GM21360 (cell line): ENCODE measurements at regions not wholly inside any gene's neighbourhood (a gene's known extent, or its start where the extent isn't known, plus 50 kb on each side); places are given as distances from the start of the nearest gene placed in this dataset.
"Not testable (repeated sequence)": the region's sequence is repeated elsewhere in the genome, so short reads cannot be mapped to it uniquely, and the experiment has no call there.

Experiments
- ATAC-seq: cut with Tn5 transposase; IDR thresholded peaks from one replicate; pipeline ENCODE4 v1.9.1; 2021; ENCODE audit warnings: mild to moderate bottlenecking, moderate library complexity; ENCODE audit not compliant: unreplicated experiment

GRCh38 chr13:73329355-73329754 is 270.6 kb downstream of the KLF5 start:
- no peak for ATAC-seq

DNA sequence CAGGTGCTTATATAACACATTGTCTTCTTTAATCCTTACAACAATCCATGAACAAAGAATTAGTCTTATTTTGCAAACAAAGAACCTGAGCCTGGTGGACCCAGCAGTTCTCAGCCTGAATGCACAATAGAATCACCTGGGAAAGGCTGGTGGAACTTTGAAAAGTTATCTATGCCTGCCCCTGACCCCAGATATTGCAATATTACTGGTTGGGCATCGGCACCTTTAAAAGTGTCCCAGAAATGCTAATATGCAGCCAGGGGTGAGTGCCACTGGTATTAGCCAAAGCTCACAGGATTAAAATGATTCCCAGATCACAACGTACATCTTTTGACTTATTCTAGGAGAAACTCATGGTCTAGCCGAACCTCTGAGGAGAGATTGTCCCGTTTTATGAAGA is 268.8 kb downstream of the KLF5 start:
- no peak for ATAC-seq

GRCh38 chr13:73325723-73326558 is 267.1 kb downstream of the KLF5 start:
- no peak for ATAC-seq

DNA sequence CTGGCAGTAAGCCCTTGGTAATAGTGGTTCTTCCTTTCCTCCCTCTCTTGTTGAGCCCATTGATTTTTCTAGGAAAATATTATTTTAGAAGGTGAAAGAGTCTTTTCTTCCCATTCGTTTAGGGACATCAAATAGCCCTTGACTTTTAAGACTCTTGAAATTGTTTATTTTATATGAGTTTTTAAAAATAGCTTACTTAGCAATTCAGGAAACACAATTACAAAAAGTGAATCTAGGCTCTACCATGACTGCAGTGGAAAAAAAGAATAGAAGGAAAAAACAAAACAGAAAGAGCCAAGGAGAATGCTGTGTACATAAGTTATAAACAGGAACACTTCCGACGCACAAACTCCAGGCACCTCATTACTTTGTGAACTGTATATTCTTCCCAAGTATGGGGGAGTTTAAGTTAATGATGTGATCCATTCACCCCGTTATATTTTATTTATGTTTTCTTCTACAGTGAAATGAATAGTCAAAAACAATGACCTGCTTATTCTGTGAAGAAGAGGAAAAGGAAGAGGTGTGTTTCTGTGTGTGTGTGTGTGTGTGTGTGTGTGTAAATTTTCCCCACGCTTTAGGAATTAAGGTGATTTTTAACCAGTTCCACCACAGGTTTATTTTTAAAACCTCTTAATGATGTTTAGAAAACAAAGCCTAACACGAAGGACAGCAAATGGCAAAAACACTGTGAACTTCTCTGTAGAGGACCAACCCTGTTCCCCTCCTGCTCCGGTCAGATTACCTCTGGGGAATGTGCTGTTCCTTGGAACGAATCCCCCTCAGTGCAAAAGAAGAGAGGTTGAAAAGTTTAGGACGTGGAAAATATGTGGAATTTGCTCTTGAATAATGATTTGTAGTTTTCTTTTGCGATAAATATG is 266.3 kb downstream of the KLF5 start:
- ATAC-seq: no peak

DNA sequence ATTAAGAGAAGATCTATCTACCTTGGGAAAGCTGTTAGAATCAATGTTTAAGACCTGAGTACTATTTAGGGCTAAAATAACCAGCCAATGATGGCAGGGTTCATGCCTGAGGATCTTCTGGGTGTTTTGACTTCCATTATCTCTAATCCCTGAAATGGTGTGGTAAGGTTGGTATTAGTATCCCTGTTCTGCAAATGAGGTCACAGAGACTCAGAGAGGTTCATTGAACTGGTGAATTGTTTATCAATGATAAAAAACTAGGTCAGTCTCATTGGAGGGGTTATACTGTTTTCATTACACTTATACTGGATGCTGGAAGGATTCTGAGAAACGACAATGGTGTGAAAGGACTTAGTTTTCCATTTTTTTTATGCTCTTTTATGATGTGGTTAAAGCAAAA is 264.8 kb downstream of the KLF5 start:
- ATAC-seq: no peak

DNA sequence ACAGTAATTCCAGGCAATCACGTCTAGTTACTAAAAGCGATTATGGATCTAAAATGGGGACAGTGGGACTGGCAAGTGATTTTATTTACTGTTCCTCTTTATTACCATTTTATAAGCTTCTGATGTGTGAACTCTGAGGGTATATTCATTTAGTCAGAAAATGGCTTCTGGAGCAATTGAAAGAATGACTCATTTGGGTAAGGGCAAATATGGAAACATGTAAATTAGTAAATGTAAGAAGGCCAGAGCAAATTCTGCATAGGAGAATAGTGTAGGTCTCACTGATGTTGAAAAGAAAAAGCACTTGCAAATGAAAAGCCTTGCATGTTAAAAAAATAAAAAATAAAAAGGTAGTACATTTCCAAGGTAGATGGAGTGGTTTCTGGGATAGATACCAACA is 262.2 kb downstream of the KLF5 start:
- no peak for ATAC-seq

DNA sequence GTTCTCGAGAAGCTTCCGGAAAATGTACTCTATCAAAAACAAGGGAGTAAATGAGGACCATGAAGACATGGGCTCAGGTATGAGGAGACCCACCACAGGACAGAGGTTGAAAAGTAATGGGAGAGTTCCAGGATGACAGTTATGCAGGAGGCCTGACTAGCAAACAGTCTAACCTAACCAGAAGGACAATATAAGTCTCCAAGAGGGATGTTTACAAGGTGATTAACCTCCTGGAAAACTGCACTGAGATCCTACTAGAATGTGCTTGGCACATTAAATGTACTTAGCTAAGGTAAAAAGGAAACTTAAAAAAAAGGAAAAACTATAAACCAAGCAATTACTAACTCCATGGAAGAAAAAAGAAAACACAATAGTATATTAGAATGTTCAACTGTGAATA is 258.3 kb downstream of the KLF5 start:
- no peak for ATAC-seq

GRCh38 chr13:73310366-73310765 is 251.6 kb downstream of the KLF5 start:
- no peak for ATAC-seq

DNA sequence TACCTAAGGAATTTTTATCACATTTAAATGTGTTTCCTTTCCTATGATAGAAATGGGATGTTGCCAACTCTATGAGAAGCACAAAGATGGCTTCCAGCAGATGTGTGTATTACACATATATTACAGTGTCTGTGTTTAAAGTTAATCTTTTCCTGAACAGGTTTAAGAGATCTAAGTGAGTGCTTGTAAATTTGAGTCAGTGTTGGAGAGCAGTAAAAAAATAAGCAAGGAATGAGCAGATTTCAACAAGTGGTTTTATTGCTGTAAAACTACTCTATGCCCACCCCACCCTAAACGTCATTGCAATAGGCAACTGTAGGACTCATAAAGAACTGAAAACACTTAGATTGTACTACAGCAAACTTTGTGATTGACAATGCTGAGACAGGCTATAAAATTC is 248.7 kb downstream of the KLF5 start:
- ATAC-seq: no peak

DNA sequence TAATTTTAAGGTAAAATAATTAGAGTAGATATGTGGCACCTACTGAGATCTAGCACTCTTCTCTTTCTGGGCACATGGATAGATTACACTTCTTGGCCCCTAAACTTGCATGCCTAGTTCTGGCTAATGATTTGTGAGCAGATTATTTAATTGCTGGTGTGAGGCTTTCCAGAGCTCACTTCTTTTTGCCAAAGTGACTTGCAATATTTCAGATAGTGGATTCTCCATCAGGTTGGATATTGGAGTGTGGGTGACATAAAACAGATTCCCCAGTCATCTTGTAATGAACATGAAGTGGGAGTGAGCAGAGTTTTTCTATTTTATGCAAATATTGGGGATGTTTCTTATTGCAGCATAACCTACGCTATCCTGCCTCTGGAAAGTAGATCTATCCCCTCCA is 247.9 kb downstream of the KLF5 start:
- ATAC-seq: no peak

GRCh38 chr13:73304442-73304841 is 245.6 kb downstream of the KLF5 start:
- ATAC-seq: no peak

GRCh38 chr13:73303851-73304250 is 245.0 kb downstream of the KLF5 start:
- ATAC-seq: no peak

GRCh38 chr13:73301622-73302021 is 242.8 kb downstream of the KLF5 start:
- ATAC-seq: not testable (repeated sequence)

DNA sequence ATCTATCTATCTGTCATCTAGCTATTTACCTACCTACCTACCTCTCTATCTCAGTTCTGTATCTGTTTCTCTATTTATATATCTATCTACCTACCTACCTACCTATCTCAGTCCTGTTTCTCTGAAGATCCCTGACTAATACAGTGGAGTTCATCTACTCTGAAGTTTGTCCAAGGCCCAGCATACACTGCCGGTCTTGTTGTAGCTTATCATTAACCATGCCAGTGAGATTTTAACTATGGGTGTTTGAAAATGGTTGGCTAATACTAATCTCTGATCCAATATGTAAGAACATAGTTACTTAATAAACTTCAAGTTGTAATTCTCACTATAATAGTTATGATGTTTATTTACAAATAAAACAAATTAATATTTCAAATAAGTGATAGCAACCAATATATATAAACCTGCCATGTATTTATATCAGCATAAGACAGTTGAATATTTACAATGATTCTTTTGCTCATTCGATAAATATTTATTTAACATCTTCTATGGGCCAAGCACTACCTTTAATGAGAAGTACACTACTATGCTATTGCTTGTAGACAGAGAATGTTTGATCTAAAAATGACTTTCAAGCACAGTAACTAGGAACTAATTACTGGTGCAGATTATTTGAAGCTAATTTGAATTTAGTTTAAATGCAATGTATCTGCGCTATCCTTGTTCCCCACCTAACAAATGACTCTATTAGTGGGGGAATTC is 242.1 kb downstream of the KLF5 start:
- ATAC-seq: no peak

GRCh38 chr13:73299787-73300186 is 241.0 kb downstream of the KLF5 start:
- no peak for ATAC-seq

- ATAC-seq: no peak
Observed at GRCh38 chr13:73293913-73294523, 235.2 kb downstream of the KLF5 start.

DNA sequence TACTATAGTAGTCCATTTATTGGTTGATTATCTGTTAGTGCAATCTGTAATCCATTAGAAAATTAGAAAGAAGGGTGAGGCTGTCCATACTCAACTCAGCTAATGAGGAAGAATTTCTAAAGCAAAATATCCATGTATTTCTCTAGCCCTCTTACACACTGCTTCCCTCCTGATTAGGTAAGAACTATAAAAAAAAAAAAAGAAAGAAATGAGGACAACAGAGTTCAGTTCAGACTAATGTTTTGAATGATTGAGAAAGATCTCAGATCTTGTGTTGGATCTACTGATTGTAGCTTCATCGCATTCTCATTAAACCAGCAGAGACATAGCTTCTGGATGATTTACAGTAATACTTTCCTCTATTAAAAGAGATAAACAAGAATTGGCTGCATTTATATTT is 233.3 kb downstream of the KLF5 start:
- no peak for ATAC-seq

DNA sequence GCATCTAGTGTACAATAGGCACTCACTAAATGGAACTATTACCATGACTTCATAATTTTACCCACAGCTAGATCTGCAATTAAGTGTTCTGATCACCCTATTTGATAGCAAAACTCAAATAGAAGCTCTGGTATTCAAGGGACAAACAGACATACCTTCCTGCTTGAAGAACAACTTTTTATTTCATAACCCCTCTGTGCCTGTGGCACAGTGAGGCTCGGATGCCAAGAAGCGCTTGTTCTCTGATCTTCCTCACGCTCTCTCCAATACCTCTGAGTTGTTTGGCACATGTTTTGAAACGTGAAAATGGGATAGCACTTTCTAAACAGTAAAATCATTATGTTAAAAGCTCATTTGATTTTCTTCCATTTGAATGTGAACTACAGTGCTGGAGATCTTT is 232.0 kb downstream of the KLF5 start:
- no peak for ATAC-seq

DNA sequence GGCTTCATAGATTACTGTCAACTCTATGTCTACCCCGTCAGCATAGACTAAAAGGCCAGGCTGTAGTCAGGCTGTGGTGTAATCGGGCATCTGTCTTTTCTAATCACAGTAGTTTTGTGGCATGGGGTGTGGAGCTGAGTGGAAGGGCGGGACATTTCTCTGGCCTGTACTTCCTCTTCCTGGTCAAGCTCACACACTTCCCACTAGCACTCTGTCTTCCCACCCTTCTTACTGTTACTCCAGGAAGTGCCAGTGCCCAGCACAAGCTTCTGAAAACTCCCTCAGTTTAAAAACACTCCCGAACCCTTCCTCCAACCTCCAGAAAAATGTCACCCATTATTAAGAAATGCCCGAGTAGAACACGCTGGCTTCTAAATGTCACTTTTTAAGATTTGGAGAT is 229.8 kb downstream of the KLF5 start:
- ATAC-seq: no peak

- ATAC-seq: no peak
Observed at GRCh38 chr13:73287831-73288230, 229.0 kb downstream of the KLF5 start.
